ENCODE measurements at regions not wholly inside any gene's neighbourhood (a gene's known extent, or its start where the extent isn't known, plus 50 kb on each side); places are given as distances from the start of the nearest gene placed in this dataset.

DNA sequence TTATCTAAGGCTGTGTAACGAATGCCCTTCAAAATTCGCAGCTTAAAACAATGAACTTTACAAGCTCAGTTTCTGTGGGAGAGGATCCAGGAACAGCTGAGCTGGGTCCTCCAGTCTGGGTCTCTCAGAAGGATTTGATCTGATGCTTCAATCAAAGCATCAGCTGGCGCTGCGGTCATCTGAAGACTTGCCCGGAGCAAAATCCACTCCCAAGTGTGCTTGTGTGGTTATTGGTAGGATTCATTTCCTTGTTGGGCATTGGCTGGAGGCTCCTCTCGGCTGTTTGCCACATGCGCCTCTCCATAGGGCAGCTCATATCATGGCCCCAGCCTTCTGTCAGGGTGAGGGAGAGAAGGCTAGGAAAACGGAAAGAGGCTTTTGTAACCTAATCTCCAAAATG is 269.3 kb upstream of the CHD6 start:
- Histone ChIP-seq H3K27ac (ENCODE audit: low read depth, low read length) (no peak overlapping the region), H4K20me1 (ENCODE audit: insufficient read depth) (no peaks in the 10 kb centered on the region), H3K9me3 (ENCODE audit: control insufficient read depth in 1 of 2, insufficient read depth in 1 of 2, low read depth in 1 of 2, low read length in 2 of 2) (no peaks in the 10 kb centered on the region), H3K4me3 (replicated peaks in 1 of 2; ENCODE audit: low read depth in 1 of 2, low read length in 2 of 2) (no peak overlapping the region), H2AFZ (ENCODE audit: low read depth, low read length, poor library complexity, severe bottlenecking) (no peak overlapping the region), H3K9me2 (ENCODE audit: insufficient read depth) (no peaks in the 10 kb centered on the region), H3K36me3 (ENCODE audit: control insufficient read depth in 1 of 2, insufficient read depth in 2 of 2, low read length in 2 of 2) (no peaks in the 10 kb centered on the region), H3K4me2 (ENCODE audit: low read length) (no peak overlapping the region), H3K9ac (ENCODE audit: low read length) (no peak overlapping the region), H3K79me2 (ENCODE audit: insufficient read depth, low read length) (no peaks in the 10 kb centered on the region), H3K4me1 (ENCODE audit: control insufficient read depth in 1 of 2, insufficient read depth in 2 of 2, low read length in 2 of 2) (no peaks in the 10 kb centered on the region), H3K27me3 (ENCODE audit: insufficient read depth, low read length) (no peaks in the 10 kb centered on the region)
- POLR2A ChIA-PET: no interaction called here
- no TSS peak for BruUV-seq (replicated peaks)
- intact Hi-C loops (cut with micrococcal nuclease): no loop called here
- TF ChIP-seq, protein P1, sequence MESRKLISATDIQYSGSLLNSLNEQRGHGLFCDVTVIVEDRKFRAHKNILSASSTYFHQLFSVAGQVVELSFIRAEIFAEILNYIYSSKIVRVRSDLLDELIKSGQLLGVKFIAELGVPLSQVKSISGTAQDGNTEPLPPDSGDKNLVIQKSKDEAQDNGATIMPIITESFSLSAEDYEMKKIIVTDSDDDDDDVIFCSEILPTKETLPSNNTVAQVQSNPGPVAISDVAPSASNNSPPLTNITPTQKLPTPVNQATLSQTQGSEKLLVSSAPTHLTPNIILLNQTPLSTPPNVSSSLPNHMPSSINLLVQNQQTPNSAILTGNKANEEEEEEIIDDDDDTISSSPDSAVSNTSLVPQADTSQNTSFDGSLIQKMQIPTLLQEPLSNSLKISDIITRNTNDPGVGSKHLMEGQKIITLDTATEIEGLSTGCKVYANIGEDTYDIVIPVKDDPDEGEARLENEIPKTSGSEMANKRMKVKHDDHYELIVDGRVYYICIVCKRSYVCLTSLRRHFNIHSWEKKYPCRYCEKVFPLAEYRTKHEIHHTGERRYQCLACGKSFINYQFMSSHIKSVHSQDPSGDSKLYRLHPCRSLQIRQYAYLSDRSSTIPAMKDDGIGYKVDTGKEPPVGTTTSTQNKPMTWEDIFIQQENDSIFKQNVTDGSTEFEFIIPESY (IDR thresholded peaks at IDR 0.05; ENCODE audit: extremely low read depth, insufficient replicate concordance, low read length): no peak
- no peak for TF ChIP-seq POLR2AphosphoS5 (IDR thresholded peaks at IDR 0.05; ENCODE audit: low read depth, low read length)
- TF ChIP-seq FOSL1 (IDR thresholded peaks at IDR 0.05; ENCODE audit: low read depth): no peak
- no peak for TF ChIP-seq SRF (IDR thresholded peaks at IDR 0.05; ENCODE audit: low read depth)
- TF ChIP-seq CBX3 (IDR thresholded peaks at IDR 0.05; ENCODE audit: low read depth): no peak
- no peak for TF ChIP-seq ZNF274 (IDR thresholded peaks at IDR 0.05; ENCODE audit: low read depth, low read length)
- TF ChIP-seq RAD21 (IDR thresholded peaks at IDR 0.05; ENCODE audit: low read depth): no peak
- TF ChIP-seq YY1 (IDR thresholded peaks at IDR 0.05; ENCODE audit: extremely low read depth, insufficient replicate concordance, low read depth, low read length): no peak
- no peak for TF ChIP-seq EZH2 (IDR thresholded peaks at IDR 0.05)
- TF ChIP-seq, protein P2, sequence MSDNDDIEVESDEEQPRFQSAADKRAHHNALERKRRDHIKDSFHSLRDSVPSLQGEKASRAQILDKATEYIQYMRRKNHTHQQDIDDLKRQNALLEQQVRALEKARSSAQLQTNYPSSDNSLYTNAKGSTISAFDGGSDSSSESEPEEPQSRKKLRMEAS (IDR thresholded peaks at IDR 0.05): no peak
- TF ChIP-seq TCF7L2 (IDR thresholded peaks at IDR 0.05; ENCODE audit: borderline replicate concordance, extremely low read depth, insufficient read depth, insufficient read length): no peak
- TF ChIP-seq JUND (IDR thresholded peaks at IDR 0.05): no peak
- TF ChIP-seq CEBPB (IDR thresholded peaks at IDR 0.05; ENCODE audit: low read depth): no peak
- TF ChIP-seq SP1 (IDR thresholded peaks at IDR 0.05; ENCODE audit: low read depth): no peak
- TF ChIP-seq, protein P3, sequence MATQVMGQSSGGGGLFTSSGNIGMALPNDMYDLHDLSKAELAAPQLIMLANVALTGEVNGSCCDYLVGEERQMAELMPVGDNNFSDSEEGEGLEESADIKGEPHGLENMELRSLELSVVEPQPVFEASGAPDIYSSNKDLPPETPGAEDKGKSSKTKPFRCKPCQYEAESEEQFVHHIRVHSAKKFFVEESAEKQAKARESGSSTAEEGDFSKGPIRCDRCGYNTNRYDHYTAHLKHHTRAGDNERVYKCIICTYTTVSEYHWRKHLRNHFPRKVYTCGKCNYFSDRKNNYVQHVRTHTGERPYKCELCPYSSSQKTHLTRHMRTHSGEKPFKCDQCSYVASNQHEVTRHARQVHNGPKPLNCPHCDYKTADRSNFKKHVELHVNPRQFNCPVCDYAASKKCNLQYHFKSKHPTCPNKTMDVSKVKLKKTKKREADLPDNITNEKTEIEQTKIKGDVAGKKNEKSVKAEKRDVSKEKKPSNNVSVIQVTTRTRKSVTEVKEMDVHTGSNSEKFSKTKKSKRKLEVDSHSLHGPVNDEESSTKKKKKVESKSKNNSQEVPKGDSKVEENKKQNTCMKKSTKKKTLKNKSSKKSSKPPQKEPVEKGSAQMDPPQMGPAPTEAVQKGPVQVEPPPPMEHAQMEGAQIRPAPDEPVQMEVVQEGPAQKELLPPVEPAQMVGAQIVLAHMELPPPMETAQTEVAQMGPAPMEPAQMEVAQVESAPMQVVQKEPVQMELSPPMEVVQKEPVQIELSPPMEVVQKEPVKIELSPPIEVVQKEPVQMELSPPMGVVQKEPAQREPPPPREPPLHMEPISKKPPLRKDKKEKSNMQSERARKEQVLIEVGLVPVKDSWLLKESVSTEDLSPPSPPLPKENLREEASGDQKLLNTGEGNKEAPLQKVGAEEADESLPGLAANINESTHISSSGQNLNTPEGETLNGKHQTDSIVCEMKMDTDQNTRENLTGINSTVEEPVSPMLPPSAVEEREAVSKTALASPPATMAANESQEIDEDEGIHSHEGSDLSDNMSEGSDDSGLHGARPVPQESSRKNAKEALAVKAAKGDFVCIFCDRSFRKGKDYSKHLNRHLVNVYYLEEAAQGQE (IDR thresholded peaks at IDR 0.05; ENCODE audit: low read depth): no peak
- TF ChIP-seq EZH2phosphoT487 (IDR thresholded peaks at IDR 0.05; ENCODE audit: borderline replicate concordance): no peak
- TF ChIP-seq, protein P4, sequence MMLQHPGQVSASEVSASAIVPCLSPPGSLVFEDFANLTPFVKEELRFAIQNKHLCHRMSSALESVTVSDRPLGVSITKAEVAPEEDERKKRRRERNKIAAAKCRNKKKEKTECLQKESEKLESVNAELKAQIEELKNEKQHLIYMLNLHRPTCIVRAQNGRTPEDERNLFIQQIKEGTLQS (IDR thresholded peaks at IDR 0.05): no peak
- ATAC-seq (no peak), DNase-seq (ENCODE audit: low read depth, low spot score) (no peak)
- CTCF ChIA-PET: no interaction called here
- RAD21 ChIA-PET (ENCODE audit: low non-redundant PET in 1 of 2, low total read pairs in 2 of 2, uncharacterized antibody in 2 of 2, unreplicated experiment in 2 of 2): interaction anchor here in 1 of 2 experiments (0.6 kb wide), 1 partner anchor 1298 kb away, joined by 3 read pairs; no protein-coding TSS in a partner anchor
